ENCODE measurements at regions not wholly inside any gene's neighbourhood (a gene's known extent, or its start where the extent isn't known, plus 50 kb on each side); places are given as distances from the start of the nearest gene placed in this dataset.

DNA sequence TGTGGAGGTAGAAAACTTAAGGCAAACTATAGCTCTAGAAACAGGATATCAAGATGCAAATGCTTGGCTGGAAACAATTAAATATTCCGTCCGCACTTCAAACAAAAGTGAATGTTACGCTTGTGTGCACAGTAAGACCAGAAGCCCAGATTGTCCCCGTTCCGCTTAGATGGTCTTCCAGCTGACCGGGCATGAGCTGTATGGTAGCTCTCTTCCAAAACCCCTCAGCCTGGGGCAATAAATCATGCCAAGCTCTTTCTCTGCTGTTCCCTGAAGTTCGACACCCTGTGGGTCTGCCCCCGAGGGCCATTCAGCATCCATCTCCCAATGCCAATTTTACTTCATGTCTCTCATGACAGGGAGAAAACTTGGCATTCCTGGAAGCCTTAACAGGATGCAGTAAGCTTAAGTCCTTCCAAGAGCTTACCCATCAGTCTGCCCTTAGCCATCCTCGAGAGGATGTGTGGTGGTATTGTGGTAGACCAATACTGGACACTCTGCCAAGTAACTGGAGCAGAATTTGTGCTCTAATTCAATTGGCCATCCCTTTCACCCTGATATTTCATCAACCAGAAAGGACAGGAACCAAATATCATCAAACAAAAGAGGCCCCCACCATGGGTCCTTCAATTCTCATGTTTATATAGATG, 70.7 kb upstream of the RANBP6 start:
- DNase-seq (no peak), ATAC-seq (replicated peaks in 1 of 4) (no peak)
- ChIA-PET POLR2A (interaction anchor here in 1 of 2 donors (0.6 kb wide), 1 partner anchor 58 kb away, joined by 4 read pairs; no protein-coding TSS in a partner anchor), CTCF (interaction anchor here in 1 of 2 donors (0.5 to 0.6 kb wide), 2 partner anchors 9 to 34 kb away, joined by 3 read pairs; no protein-coding TSS in a partner anchor)
- Mint-ChIP-seq H3K9me3 (no peaks in the 10 kb centered on the region), H3K27me3 (no peaks in the 10 kb centered on the region), H3K4me1 (no peaks in the 10 kb centered on the region), H3K27ac (no peak overlapping the region), H3K36me3 (no peaks in the 10 kb centered on the region), H3K4me3 (no peak overlapping the region)
- Histone ChIP-seq H3K36me3 (ENCODE audit: control insufficient read depth in 2 of 2, extremely low read depth in 1 of 2, insufficient read depth in 1 of 2, low read length in 1 of 2) (no peaks in the 10 kb centered on the region), H3K27ac (ENCODE audit: low read length) (no peak overlapping the region), H3K4me3 (ENCODE audit: control insufficient read depth in 1 of 2, extremely low read depth in 1 of 2, low read length in 1 of 2) (no peak overlapping the region), H3K4me1 (ENCODE audit: control insufficient read depth in 1 of 2, extremely low read depth in 1 of 2, insufficient read depth in 2 of 2, low read length in 2 of 2) (no peaks in the 10 kb centered on the region), H3K27me3 (replicated peaks in 1 of 2; ENCODE audit: control insufficient read depth in 2 of 2, extremely low read depth in 1 of 2, insufficient read depth in 2 of 2, low read length in 1 of 2) (no peaks in the 10 kb centered on the region), H3K9me3 (no peaks in the 10 kb centered on the region)
- 96% methylated on average over 8 of the region's 9 CpGs for WGBS (ENCODE audit: insufficient coverage)

DNA sequence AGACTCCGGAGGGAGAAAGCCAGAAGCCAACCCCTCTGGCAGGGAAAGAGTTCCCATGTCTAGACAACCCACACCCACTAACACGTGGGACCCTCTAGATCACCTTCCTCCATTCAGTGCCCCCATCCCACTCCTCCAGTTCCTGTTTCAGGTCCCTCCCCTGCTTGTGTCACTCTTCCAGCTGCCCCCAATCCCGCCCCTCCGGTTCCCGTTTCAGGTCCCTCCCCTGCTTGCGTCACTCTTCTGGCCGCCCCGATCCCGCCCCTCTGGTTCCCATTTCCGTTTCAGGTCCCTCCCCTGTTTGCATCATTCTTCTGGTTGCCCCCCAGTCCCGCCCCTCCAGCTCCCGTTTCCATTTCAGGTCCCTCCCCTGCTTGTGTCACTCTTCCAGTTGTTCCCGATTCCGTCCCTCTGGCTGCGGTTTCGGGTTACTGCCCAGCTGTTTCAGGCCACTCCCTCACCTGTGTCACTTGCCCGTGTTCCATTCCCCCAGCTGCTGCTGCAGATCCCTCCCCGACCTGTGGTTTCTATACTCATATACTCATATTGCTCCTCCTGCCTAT, 64.8 kb upstream of the RANBP6 start:
- H3K27ac Mint-ChIP-seq, result peak overlapping the region; percentile 61 to 87
- peaks cover 0 to 2% of the 10 kb centered on the region in 2 experiments for H3K27me3 ChIP-seq (replicated peaks in 1 of 2; ENCODE audit: control insufficient read depth in 2 of 2, extremely low read depth in 1 of 2, insufficient read depth in 2 of 2, low read length in 1 of 2)
- ChIA-PET POLR2A (interaction anchor here (0.6 to 0.7 kb wide), 2 partner anchors 228 to 676 kb away, joined by 3 to 11 read pairs; no protein-coding TSS in a partner anchor), CTCF (interaction anchor here (0.6 to 1.3 kb wide), 3 partner anchors 72 to 481 kb away, joined by 3 to 8 read pairs (median 4); a partner anchor contains a TSS)
- peaks cover 0 to 11% of the 10 kb centered on the region in 2 experiments for H3K4me1 ChIP-seq (ENCODE audit: control insufficient read depth in 1 of 2, extremely low read depth in 1 of 2, insufficient read depth in 2 of 2, low read length in 2 of 2)
- no peaks in the 10 kb centered on the region for H3K36me3 ChIP-seq (ENCODE audit: control insufficient read depth in 2 of 2, extremely low read depth in 1 of 2, insufficient read depth in 1 of 2, low read length in 1 of 2)
- H3K36me3 Mint-ChIP-seq, result no peaks in the 10 kb centered on the region
- DNase-seq, result peak; percentile 36 to 82 (median 57)
- peak overlapping the region; percentile 4 to 50 for H3K4me3 ChIP-seq (ENCODE audit: control insufficient read depth in 1 of 2, extremely low read depth in 1 of 2, low read length in 1 of 2)
- peak; percentile 84 to 94 (median 90) for ATAC-seq (replicated peaks in 1 of 4)
- H3K9me3 Mint-ChIP-seq, result no peaks in the 10 kb centered on the region
- peaks cover 7 to 14% (median 8%) of the 10 kb centered on the region in 3 donors for H3K4me1 Mint-ChIP-seq
- peaks cover 2 to 4% of the 10 kb centered on the region in 2 donors for H3K27me3 Mint-ChIP-seq
- H3K4me3 Mint-ChIP-seq, result peak overlapping the region; percentile 83 to 88 (median 85)
- peak overlapping the region; percentile 50 for H3K27ac ChIP-seq (ENCODE audit: low read length)
- 18% methylated on average over 18 of the region's 18 CpGs for WGBS (ENCODE audit: insufficient coverage)
- H3K9me3 ChIP-seq, result no peaks in the 10 kb centered on the region

GRCh38 chr9:6079386-6079785, 64.0 kb upstream of the RANBP6 start:
- ATAC-seq (replicated peaks in 1 of 4), result no peak
- Mint-ChIP-seq H3K27me3 (peaks cover 2 to 4% of the 10 kb centered on the region in 2 donors), H3K27ac (peak overlapping the region in 1 of 2 donors; percentile 62), H3K36me3 (no peaks in the 10 kb centered on the region), H3K9me3 (no peaks in the 10 kb centered on the region), H3K4me3 (peak overlapping the region; percentile 83 to 88 (median 85)), H3K4me1 (peaks cover 7 to 14% (median 8%) of the 10 kb centered on the region in 3 donors)
- ChIA-PET POLR2A (no interaction called here), CTCF (interaction anchor here (0.6 to 1.3 kb wide), 2 partner anchors 71 to 480 kb away, joined by 3 to 4 read pairs; a partner anchor contains a TSS)
- no peak overlapping the region for H3K4me3 ChIP-seq (ENCODE audit: control insufficient read depth in 1 of 2, extremely low read depth in 1 of 2, low read length in 1 of 2)
- H3K27ac ChIP-seq (ENCODE audit: low read length), result no peak overlapping the region
- no peak for DNase-seq
- WGBS (ENCODE audit: insufficient coverage), result 100% methylated on average over 3 of the region's 5 CpGs
- H3K9me3 ChIP-seq, result no peaks in the 10 kb centered on the region
- H3K4me1 ChIP-seq (ENCODE audit: control insufficient read depth in 1 of 2, extremely low read depth in 1 of 2, insufficient read depth in 2 of 2, low read length in 2 of 2), result peaks cover 0 to 11% of the 10 kb centered on the region in 2 experiments
- peaks cover 0 to 2% of the 10 kb centered on the region in 2 experiments for H3K27me3 ChIP-seq (replicated peaks in 1 of 2; ENCODE audit: control insufficient read depth in 2 of 2, extremely low read depth in 1 of 2, insufficient read depth in 2 of 2, low read length in 1 of 2)
- H3K36me3 ChIP-seq (ENCODE audit: control insufficient read depth in 2 of 2, extremely low read depth in 1 of 2, insufficient read depth in 1 of 2, low read length in 1 of 2), result no peaks in the 10 kb centered on the region

GRCh38 chr9:6078382-6079105, 63.1 kb upstream of the RANBP6 start:
- ATAC-seq (replicated peaks in 1 of 4) (no peak), DNase-seq (no peak)
- H3K4me1 Mint-ChIP-seq, result peaks cover 7 to 14% (median 8%) of the 10 kb centered on the region in 3 donors
- Histone ChIP-seq H3K27me3 (replicated peaks in 1 of 2; ENCODE audit: control insufficient read depth in 2 of 2, extremely low read depth in 1 of 2, insufficient read depth in 2 of 2, low read length in 1 of 2) (peaks cover 0 to 2% of the 10 kb centered on the region in 2 experiments), H3K27ac (ENCODE audit: low read length) (no peak overlapping the region), H3K4me3 (ENCODE audit: control insufficient read depth in 1 of 2, extremely low read depth in 1 of 2, low read length in 1 of 2) (no peak overlapping the region), H3K9me3 (no peaks in the 10 kb centered on the region), H3K36me3 (ENCODE audit: control insufficient read depth in 2 of 2, extremely low read depth in 1 of 2, insufficient read depth in 1 of 2, low read length in 1 of 2) (no peaks in the 10 kb centered on the region), H3K4me1 (ENCODE audit: control insufficient read depth in 1 of 2, extremely low read depth in 1 of 2, insufficient read depth in 2 of 2, low read length in 2 of 2) (peaks cover 0 to 11% of the 10 kb centered on the region in 2 experiments)
- peak overlapping the region in 1 of 3 donors; percentile 85 for H3K4me3 Mint-ChIP-seq
- ChIA-PET POLR2A (no interaction called here), CTCF (no interaction called here)
- peaks cover 2 to 4% of the 10 kb centered on the region in 2 donors for H3K27me3 Mint-ChIP-seq
- WGBS (ENCODE audit: insufficient coverage), result 88% methylated on average over 5 of the region's 5 CpGs
- no peaks in the 10 kb centered on the region for H3K9me3 Mint-ChIP-seq
- H3K36me3 Mint-ChIP-seq, result no peaks in the 10 kb centered on the region
- no peak overlapping the region for H3K27ac Mint-ChIP-seq

GRCh38 chr9:6076851-6077250, 61.4 kb upstream of the RANBP6 start:
- Mint-ChIP-seq H3K9me3 (no peaks in the 10 kb centered on the region), H3K36me3 (no peaks in the 10 kb centered on the region), H3K27ac (no peak overlapping the region), H3K4me1 (peaks cover 7 to 14% (median 8%) of the 10 kb centered on the region in 3 donors), H3K27me3 (peaks cover 2 to 4% of the 10 kb centered on the region in 2 donors), H3K4me3 (no peak overlapping the region)
- H3K27me3 ChIP-seq (replicated peaks in 1 of 2; ENCODE audit: control insufficient read depth in 2 of 2, extremely low read depth in 1 of 2, insufficient read depth in 2 of 2, low read length in 1 of 2), result peaks cover 0 to 2% of the 10 kb centered on the region in 2 experiments
- 74% methylated on average over 5 of the region's 6 CpGs for WGBS (ENCODE audit: insufficient coverage)
- no peak overlapping the region for H3K4me3 ChIP-seq (ENCODE audit: control insufficient read depth in 1 of 2, extremely low read depth in 1 of 2, low read length in 1 of 2)
- no peaks in the 10 kb centered on the region for H3K9me3 ChIP-seq
- peaks cover 0 to 11% of the 10 kb centered on the region in 2 experiments for H3K4me1 ChIP-seq (ENCODE audit: control insufficient read depth in 1 of 2, extremely low read depth in 1 of 2, insufficient read depth in 2 of 2, low read length in 2 of 2)
- POLR2A ChIA-PET, result no interaction called here
- H3K36me3 ChIP-seq (ENCODE audit: control insufficient read depth in 2 of 2, extremely low read depth in 1 of 2, insufficient read depth in 1 of 2, low read length in 1 of 2), result no peaks in the 10 kb centered on the region
- CTCF ChIA-PET, result no interaction called here
- DNase-seq (no peak), ATAC-seq (replicated peaks in 1 of 4) (no peak)
- no peak overlapping the region for H3K27ac ChIP-seq (ENCODE audit: low read length)

GRCh38 chr9:6073731-6074130, 58.3 kb upstream of the RANBP6 start:
- Mint-ChIP-seq H3K4me3 (no peak overlapping the region), H3K27me3 (peaks cover 0 to 2% of the 10 kb centered on the region in 2 donors), H3K36me3 (peaks cover 5% of the 10 kb centered on the region), H3K4me1 (peaks cover 13 to 15% (median 14%) of the 10 kb centered on the region in 3 donors), H3K27ac (no peak overlapping the region), H3K9me3 (no peaks in the 10 kb centered on the region)
- no peak for DNase-seq
- POLR2A ChIA-PET, result no interaction called here
- H3K4me3 ChIP-seq (ENCODE audit: control insufficient read depth in 1 of 2, extremely low read depth in 1 of 2, low read length in 1 of 2), result no peak overlapping the region
- peaks cover 2 to 9% of the 10 kb centered on the region in 2 experiments for H3K4me1 ChIP-seq (ENCODE audit: control insufficient read depth in 1 of 2, extremely low read depth in 1 of 2, insufficient read depth in 2 of 2, low read length in 2 of 2)
- CTCF ChIA-PET, result no interaction called here
- no peak overlapping the region for H3K27ac ChIP-seq (ENCODE audit: low read length)
- H3K27me3 ChIP-seq (replicated peaks in 1 of 2; ENCODE audit: control insufficient read depth in 2 of 2, extremely low read depth in 1 of 2, insufficient read depth in 2 of 2, low read length in 1 of 2), result no peaks in the 10 kb centered on the region
- H3K9me3 ChIP-seq, result no peaks in the 10 kb centered on the region
- H3K36me3 ChIP-seq (ENCODE audit: control insufficient read depth in 2 of 2, extremely low read depth in 1 of 2, insufficient read depth in 1 of 2, low read length in 1 of 2), result no peaks in the 10 kb centered on the region
- WGBS (ENCODE audit: insufficient coverage), result no CpG with 5 or more reads among the region's 2 CpGs
- ATAC-seq (replicated peaks in 1 of 4), result no peak
